Spleen (tissue), 7 donors: ENCODE measurements at regions not wholly inside any gene's neighbourhood (a gene's known extent, or its start where the extent isn't known, plus 50 kb on each side); places are given as distances from the start of the nearest gene placed in this dataset.

ENCODE experiments used
- POLR2A ChIP-seq, 3 donors: fragments of 450-650 bp; IDR thresholded peaks; one replicate each; pipeline ENCODE4 v1.5.1; 2017; ENCODE audit warnings: antibody characterized with exemption in 3 of 3, mild to moderate bottlenecking in 1 of 3
- TF ChIP-seq, protein P1 (sequence below), 11 experiments: fragments of 200-600 bp in 7 of 11; fragments of 450-650 bp in 4 of 11; sonication (generic) in 4 of 11; IDR thresholded peaks in 8 of 11; conservative IDR thresholded peaks in 3 of 11; 1 replicate in 7 of 11; 2 replicates in 4 of 11; pipeline versions ENCODE4 v1.4.0 to v1.8.0; 2016 to 2021; ENCODE audit warnings: antibody characterized with exemption in 11 of 11, inconsistent platforms in 4 of 11, mild to moderate bottlenecking in 1 of 11
- donor health status: DM: no; HTN: no; CAD: no; lungs with moderate emphysema.
- donor health status: DM: no; HTN: no; CAD: no.
- donor health status: DM: no; HTN: no; CAD: no.

DNA sequence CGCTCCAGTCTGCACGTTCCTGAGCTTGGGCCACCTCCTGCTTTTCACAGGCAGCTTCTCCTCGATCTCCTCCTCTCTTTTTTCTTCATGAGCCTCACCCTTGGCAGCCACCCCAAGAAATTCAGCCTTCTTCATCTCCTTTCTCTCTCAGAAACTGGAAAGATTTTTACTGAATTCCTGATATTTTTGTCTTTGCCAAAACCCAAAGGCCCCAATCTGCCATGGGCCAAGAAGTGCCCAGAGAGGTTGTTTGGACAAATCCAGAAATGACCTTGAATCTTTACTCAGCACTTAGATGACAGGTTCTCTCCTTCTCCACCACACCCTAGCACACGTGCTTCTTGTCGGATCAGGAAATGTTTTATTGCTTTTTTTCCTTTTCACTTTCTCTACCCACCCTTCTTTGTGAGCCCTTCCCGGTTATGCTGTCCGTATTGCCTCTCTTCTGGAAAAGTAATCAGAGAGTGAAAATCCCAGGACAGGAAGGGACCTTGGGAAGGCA, 134.5 kb upstream of the TNP1 start:
- TF ChIP-seq, protein P1, sequence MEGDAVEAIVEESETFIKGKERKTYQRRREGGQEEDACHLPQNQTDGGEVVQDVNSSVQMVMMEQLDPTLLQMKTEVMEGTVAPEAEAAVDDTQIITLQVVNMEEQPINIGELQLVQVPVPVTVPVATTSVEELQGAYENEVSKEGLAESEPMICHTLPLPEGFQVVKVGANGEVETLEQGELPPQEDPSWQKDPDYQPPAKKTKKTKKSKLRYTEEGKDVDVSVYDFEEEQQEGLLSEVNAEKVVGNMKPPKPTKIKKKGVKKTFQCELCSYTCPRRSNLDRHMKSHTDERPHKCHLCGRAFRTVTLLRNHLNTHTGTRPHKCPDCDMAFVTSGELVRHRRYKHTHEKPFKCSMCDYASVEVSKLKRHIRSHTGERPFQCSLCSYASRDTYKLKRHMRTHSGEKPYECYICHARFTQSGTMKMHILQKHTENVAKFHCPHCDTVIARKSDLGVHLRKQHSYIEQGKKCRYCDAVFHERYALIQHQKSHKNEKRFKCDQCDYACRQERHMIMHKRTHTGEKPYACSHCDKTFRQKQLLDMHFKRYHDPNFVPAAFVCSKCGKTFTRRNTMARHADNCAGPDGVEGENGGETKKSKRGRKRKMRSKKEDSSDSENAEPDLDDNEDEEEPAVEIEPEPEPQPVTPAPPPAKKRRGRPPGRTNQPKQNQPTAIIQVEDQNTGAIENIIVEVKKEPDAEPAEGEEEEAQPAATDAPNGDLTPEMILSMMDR (IDR thresholded peaks at IDR 0.05 in 8 of 11, conservative IDR thresholded peaks at IDR 0.05 in 3 of 11), result no peak
- TF ChIP-seq POLR2A (IDR thresholded peaks at IDR 0.05), result no peak
